Thymus (tissue), 11 donors: ENCODE measurements at regions not wholly inside any gene's neighbourhood (a gene's known extent, or its start where the extent isn't known, plus 50 kb on each side); places are given as distances from the start of the nearest gene placed in this dataset.
A peak's percentile ranks its signal among the peaks of the same experiment; 100 is the strongest.

Experiments
- DNase-seq, 9 donors: peaks; one replicate each; pipeline ENCODE4 v3.0.0-alpha.2; 2013; ENCODE audit warnings: low spot score in 9 of 9, low read depth in 6 of 9, missing footprints in 1 of 9
- H3K27ac ChIP-seq, 2 donors: one replicate each; pipeline ENCODE4 v1.5.1; 2013; ENCODE audit warnings: control low read depth in 1 of 2, low read depth in 1 of 2, low read length in 1 of 2, mild to moderate bottlenecking in 1 of 2, moderate library complexity in 1 of 2
- H3K27me3 ChIP-seq, 2 donors: one replicate each; pipeline ENCODE4 v1.5.1; 2013; ENCODE audit warnings: low read length in 1 of 2; ENCODE audit not compliant: control insufficient read depth in 2 of 2, insufficient read depth in 1 of 2
- H3K36me3 ChIP-seq, 2 donors: one replicate each; pipeline ENCODE4 v1.5.1; 2013; ENCODE audit warnings: low read length in 1 of 2, mild to moderate bottlenecking in 1 of 2, moderate library complexity in 1 of 2; ENCODE audit not compliant: control insufficient read depth in 2 of 2, insufficient read depth in 2 of 2
- H3K4me1 ChIP-seq, 2 donors: one replicate each; pipeline ENCODE4 v1.5.1; 2013; ENCODE audit warnings: low read length in 2 of 2; ENCODE audit not compliant: control insufficient read depth in 2 of 2, insufficient read depth in 2 of 2
- H3K4me3 ChIP-seq, 2 donors: one replicate each; pipeline ENCODE4 v1.5.1; 2013; ENCODE audit warnings: low read length in 2 of 2, control low read depth in 1 of 2, mild to moderate bottlenecking in 1 of 2
- H3K9me3 ChIP-seq, 2 donors: one replicate each; pipeline ENCODE4 v1.5.1; 2013; ENCODE audit warnings: low read length in 1 of 2, mild to moderate bottlenecking in 1 of 2; ENCODE audit not compliant: control insufficient read depth in 2 of 2, insufficient read depth in 1 of 2
- WGBS: extraction: QIAGEN DNeasy Blood & Tissue Kit; methylation state at CpG from one replicate; pipeline ENCODE4 v1.1.7; 2013; 5-methylcytosine and 5-hydroxymethylcytosine counted together
- donor health status: healthy.

DNA sequence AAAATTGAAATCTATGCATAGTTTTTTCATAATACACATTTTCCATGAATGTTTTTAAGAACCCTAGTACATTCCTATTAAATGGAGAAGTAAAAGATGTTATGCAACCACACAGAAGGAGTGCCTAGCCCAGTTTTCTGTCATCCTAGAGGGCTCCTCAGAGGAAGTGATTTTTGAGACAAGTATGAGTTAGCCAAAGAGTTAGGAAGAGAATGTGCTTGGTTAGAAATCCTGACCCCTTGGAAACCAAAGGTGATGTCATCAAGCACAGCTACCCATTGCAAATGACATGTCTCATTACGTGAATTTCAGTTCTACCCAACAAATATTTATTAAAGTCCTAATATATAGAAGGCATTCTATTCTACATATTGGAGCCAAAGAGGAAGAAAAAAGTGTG lies 88.9 kb upstream of the TNFSF4 start:
- no peak for DNase-seq
- H3K27me3 ChIP-seq: no peaks in the 10 kb centered on the region
- no peaks in the 10 kb centered on the region for H3K4me1 ChIP-seq
- H3K4me3 ChIP-seq: no peak overlapping the region
- no peaks in the 10 kb centered on the region for H3K9me3 ChIP-seq
- H3K36me3 ChIP-seq: no peaks in the 10 kb centered on the region
- H3K27ac ChIP-seq: no peak overlapping the region
- WGBS: 99% methylated on average over 1 of the region's 1 CpG

DNA sequence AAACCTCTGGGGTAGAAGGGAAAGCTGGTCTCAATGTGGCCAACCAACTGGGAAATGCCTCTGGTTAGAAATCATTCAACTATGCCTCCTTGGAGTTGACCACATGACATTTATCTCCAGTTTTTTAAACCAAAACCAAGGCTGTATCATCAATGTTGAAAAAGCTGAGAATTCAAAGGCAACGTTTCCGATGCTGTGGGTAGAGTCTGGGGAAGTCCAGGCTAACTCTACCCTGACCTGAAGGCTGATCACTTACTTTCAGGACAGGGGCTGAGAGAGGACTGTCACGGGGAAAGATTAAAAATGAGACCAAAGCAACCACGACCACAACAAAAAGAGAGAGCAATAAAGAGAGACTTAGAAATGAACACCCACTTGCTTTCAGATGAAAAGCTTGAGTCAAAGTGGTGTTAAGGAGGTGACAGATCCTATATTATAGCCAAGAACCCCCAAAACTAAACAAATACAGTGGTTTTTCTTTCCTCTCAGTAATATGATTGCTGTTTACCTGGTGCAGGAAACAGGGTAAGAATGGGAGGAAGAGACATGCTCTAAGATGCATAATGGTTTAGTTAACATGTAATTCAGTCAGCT lies 90.8 kb upstream of the TNFSF4 start:
- H3K4me3 ChIP-seq: no peak overlapping the region
- H3K9me3 ChIP-seq: no peaks in the 10 kb centered on the region
- 58% methylated on average over 4 of the region's 4 CpGs for WGBS
- H3K4me1 ChIP-seq: no peaks in the 10 kb centered on the region
- no peak overlapping the region for H3K27ac ChIP-seq
- no peaks in the 10 kb centered on the region for H3K36me3 ChIP-seq
- DNase-seq: peak in 1 of 9 donors; percentile 12
- H3K27me3 ChIP-seq: no peaks in the 10 kb centered on the region

DNA sequence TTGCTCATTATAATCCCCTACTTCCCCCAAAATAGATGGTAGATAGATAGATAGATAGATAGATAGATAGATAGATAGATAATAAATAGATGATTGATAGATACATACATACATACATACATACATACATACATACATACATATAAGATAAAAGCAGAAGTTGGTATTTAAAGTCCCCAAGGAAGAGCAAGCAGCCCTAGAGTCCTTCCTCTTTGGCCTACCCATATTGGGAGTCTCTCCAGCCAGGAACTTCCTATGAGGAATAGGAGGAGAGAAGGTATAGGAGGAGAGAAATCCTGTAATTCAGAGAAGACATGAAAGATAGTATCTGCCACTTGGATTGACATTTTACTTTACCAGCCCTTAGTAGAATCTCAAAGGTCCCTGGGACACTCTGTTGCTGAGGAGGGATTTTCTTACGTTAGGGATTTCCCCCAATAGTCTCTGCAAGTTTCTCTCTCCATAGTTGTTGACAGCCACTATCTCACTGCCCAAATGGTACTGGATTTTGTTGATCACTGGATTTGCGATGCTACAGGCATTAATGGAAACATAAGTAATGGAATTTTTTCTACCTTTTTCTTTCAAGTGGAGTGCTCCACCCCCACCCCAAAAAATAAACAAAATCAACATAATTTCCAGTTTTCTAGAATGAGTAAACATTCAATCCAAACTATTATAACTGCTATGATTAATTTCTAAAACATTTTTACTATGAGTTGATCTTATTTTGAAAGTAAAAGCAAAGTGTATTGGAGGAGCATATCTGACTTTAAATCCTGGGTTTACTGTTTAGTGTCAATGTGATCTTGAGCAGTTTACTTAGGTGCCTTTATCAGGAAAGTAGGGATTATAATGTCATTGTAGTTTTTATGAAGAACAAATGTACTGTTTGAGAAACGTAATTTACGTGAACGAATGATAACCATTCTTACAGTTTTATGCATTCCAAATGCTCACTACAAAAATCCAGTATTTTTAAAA lies 93.2 kb upstream of the TNFSF4 start:
- Histone ChIP-seq H3K36me3 (no peaks in the 10 kb centered on the region), H3K9me3 (no peaks in the 10 kb centered on the region), H3K4me1 (no peaks in the 10 kb centered on the region), H3K4me3 (no peak overlapping the region), H3K27ac (no peak overlapping the region), H3K27me3 (no peaks in the 10 kb centered on the region)
- DNase-seq: no peak
- 78% methylated on average over 5 of the region's 5 CpGs for WGBS

DNA sequence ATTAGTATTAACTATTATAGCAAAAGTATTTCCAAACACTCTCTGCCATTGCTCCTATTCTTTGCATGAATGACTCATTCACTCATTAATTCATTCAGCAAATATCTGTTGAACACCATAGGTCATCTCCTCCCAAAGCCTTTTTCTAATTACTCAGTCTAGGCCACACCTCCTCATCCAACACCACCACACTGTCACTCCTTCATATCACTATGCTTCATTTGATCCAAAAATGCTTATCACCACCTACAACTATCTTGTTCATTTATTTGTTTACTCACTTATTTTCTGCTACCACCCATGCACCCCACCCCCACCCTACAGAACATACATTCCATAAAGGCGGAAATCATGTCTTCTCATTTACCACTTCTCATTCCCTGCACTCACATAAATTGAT lies 94.4 kb upstream of the TNFSF4 start:
- H3K27ac ChIP-seq: no peak overlapping the region
- no peaks in the 10 kb centered on the region for H3K36me3 ChIP-seq
- H3K4me3 ChIP-seq: no peak overlapping the region
- no peaks in the 10 kb centered on the region for H3K4me1 ChIP-seq
- no peaks in the 10 kb centered on the region for H3K27me3 ChIP-seq
- no peak for DNase-seq
- no peaks in the 10 kb centered on the region for H3K9me3 ChIP-seq
- 98% methylated on average over 1 of the region's 1 CpG for WGBS

DNA sequence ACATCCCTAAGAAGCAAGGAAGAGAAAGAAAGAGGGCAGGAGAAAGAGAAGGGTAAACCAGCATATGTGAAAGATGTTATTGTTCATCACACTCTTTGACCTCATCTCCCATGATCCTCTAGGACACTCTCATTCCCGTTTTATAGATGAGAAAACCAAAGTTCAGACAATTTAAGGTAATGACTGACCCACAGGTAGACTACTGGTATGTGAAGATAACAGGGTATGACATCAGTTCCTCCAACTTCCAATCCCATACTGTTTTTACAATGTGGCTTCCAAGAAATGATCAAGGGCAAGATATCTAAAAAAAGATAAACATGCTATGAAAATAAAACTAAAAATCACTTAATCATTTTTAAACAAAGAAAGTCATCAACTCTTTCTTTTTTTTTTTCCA lies 95.2 kb upstream of the TNFSF4 start:
- WGBS: 90% methylated on average over 1 of the region's 1 CpG

DNA sequence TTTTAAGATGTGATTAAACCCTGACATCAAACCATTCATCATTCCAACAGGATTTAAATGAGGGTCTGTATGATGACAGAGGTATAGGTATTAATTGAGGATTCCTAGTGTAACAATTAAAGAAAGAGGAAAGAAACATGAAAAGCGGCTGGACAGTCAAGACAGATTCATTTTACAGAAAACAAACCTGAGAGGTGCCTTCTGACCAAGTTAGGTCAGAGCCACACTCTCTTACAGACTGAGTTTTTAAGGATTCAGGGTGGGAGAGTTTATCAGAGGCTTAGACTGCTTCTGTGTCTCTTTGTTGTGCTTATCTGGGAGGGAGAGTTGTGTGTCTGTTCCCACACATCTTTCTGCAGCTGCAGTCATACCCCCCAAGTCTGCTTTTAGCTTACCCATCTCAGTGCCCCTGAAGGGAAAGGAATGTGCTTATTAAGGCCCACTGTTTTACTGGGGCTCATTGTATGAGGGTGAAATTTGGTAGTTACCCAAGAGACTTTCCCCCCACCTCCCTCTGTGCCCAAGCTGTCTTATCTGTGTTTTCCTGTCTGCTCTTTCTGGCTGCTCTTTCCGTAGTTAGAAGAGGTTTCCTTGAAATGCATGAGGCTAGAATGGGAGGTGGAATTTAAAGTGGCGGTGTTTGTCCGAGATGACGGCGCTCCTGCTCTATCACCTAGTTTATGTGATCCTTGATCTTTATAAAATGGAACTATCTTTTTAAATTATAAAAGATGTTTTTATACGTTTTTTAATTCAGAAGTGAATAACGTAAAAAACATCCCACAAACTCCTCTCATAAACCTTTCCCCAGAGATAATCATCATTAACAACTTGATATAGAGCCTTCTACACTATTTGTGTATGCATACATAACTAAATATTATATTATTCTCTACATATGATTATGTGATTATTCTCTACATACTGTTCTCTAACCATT lies 96.0 kb upstream of the TNFSF4 start:
- H3K27ac ChIP-seq: no peak overlapping the region
- no peaks in the 10 kb centered on the region for H3K4me1 ChIP-seq
- DNase-seq: no peak
- H3K9me3 ChIP-seq: no peaks in the 10 kb centered on the region
- H3K4me3 ChIP-seq: no peak overlapping the region
- WGBS: 85% methylated on average over 8 of the region's 8 CpGs
- no peaks in the 10 kb centered on the region for H3K27me3 ChIP-seq
- H3K36me3 ChIP-seq: no peaks in the 10 kb centered on the region

More for the DNA sequence above, 95.2 kb upstream of the TNFSF4 start:
- H3K4me3 ChIP-seq: no peak overlapping the region
- H3K27me3 ChIP-seq: no peaks in the 10 kb centered on the region
- no peak for DNase-seq
- no peak overlapping the region for H3K27ac ChIP-seq
- H3K4me1 ChIP-seq: no peaks in the 10 kb centered on the region
- no peaks in the 10 kb centered on the region for H3K36me3 ChIP-seq
- no peaks in the 10 kb centered on the region for H3K9me3 ChIP-seq

DNA sequence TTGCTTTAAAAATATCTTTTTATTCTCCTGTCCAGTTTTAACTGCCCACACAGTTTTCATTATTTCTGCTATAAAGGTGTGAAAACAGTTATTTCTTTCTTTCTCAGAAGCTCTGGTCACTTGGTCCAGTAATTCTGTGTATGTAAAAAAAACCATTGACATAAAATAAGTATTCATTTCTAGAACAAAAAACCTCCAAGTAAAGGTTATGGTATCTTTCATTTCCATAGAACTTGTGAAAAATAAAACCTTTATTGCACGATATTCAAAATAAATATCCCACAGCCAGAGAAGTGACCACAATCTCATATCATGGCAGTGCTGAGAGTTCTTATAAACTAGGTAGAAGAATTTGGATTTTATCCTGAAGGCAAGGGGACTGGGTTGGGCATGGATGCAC lies 96.9 kb upstream of the TNFSF4 start:
- Histone ChIP-seq H3K9me3 (no peaks in the 10 kb centered on the region), H3K27ac (no peak overlapping the region), H3K4me3 (no peak overlapping the region), H3K27me3 (no peaks in the 10 kb centered on the region), H3K36me3 (no peaks in the 10 kb centered on the region), H3K4me1 (no peaks in the 10 kb centered on the region)
- WGBS: 99% methylated on average over 1 of the region's 1 CpG
- DNase-seq: no peak

DNA sequence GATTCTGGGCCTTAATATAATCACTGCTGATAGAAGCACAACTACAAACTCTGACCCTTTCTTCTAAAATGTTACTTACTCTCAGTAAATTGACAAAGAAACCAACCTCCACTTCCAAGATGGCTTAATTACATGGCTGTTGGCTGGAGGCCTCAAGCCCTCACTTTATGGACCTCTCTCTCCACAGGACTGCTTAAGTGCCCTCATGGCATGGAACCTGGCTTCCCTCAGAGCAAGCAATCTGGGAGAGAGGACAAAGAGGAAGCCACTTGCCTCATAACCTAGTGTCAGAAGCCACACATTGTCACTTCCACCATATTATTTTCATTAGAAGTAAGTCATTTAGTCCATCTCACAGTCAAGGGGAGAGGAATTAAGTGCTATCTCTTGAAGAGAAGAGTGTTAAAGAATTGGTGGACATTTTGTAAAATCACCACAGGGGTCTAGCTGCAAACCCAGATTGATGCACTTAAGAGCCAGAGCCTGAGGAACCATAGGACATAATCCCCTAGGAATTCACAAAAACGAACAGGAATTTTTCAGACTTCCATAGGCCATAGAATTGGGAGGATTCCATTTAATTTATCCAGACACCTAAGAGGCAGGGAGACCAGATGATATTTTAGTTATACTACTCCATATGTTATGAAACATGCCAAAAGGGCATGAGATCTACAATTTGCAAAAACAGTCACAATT lies 97.5 kb upstream of the TNFSF4 start:
- Histone ChIP-seq H3K4me1 (no peaks in the 10 kb centered on the region), H3K4me3 (no peak overlapping the region), H3K27ac (no peak overlapping the region), H3K9me3 (no peaks in the 10 kb centered on the region), H3K36me3 (no peaks in the 10 kb centered on the region), H3K27me3 (no peaks in the 10 kb centered on the region)
- WGBS: 93% methylated on average over 1 of the region's 1 CpG
- no peak for DNase-seq
